Ishikawa (cell line): ENCODE measurements at regions not wholly inside any gene's neighbourhood (a gene's known extent, or its start where the extent isn't known, plus 50 kb on each side); places are given as distances from the start of the nearest gene placed in this dataset.

ENCODE experiments used
- CEBPB ChIP-seq: IDR thresholded peaks from 2 replicates; pipeline ENCODE4 v1.6.1; 2012
- CREB1 ChIP-seq: IDR thresholded peaks from 2 replicates; pipeline ENCODE4 v1.6.1; 2012; ENCODE audit warnings: low read depth
- EGR1 ChIP-seq: IDR thresholded peaks from 2 replicates; pipeline ENCODE4 v1.6.1; 2012
- EP300 ChIP-seq: IDR thresholded peaks from 2 replicates; pipeline ENCODE4 v1.6.1; 2012; ENCODE audit warnings: borderline replicate concordance
- FOXM1 ChIP-seq: IDR thresholded peaks from 2 replicates; pipeline ENCODE4 v1.6.1; 2012; ENCODE audit warnings: low read depth, borderline replicate concordance
- NFIC ChIP-seq: IDR thresholded peaks from 2 replicates; pipeline ENCODE4 v1.6.1; 2012
- RAD21 ChIP-seq: IDR thresholded peaks from 2 replicates; pipeline ENCODE4 v1.6.1; 2012; ENCODE audit warnings: low read depth
- TAF1 ChIP-seq: IDR thresholded peaks from 2 replicates; pipeline ENCODE4 v1.6.1; 2012; ENCODE audit warnings: low read depth, mild to moderate bottlenecking
- TCF12 ChIP-seq: IDR thresholded peaks from 2 replicates; pipeline ENCODE4 v1.6.1; 2012; ENCODE audit warnings: low read depth
- TEAD4 ChIP-seq: IDR thresholded peaks from 2 replicates; pipeline ENCODE4 v1.6.1; 2012
- YY1 ChIP-seq: IDR thresholded peaks from 2 replicates; pipeline ENCODE4 v1.6.1; 2012; ENCODE audit warnings: low read depth
- ZBTB7A ChIP-seq: IDR thresholded peaks from 2 replicates; pipeline ENCODE4 v1.6.1; 2012; ENCODE audit warnings: low read depth
- TF ChIP-seq, protein P1 (sequence below): IDR thresholded peaks from 2 replicates; pipeline ENCODE4 v1.6.1; 2012
- TF ChIP-seq, protein P2 (sequence below): IDR thresholded peaks from 2 replicates; pipeline ENCODE4 v1.6.1; 2012
- TF ChIP-seq, protein P3 (sequence below): IDR thresholded peaks from 2 replicates; pipeline ENCODE4 v1.6.1; 2012; ENCODE audit warnings: low read depth, mild to moderate bottlenecking

DNA sequence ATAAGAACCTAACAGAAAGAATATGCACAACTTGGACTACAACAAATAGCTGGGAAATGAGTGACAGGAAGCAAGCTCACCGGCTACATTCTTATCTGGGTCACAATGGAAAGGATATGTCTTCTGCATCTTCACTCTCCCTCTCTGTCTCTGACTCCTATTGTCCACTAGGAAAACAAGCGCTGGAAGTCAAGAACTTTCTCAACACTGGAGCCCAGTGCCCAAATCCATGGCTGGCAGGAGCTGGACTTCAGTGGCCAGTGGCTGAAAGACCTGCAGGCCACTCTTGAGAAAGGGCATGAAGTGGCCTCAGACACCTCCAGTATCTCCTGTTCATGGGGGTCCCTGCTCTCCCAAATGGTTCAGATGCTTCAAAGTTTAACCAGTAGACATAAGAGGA, 62.0 kb downstream of the FAM50B start:
- TF ChIP-seq CREB1 (no peak), FOXM1 (no peak), EGR1 (no peak), RAD21 (no peak), YY1 (no peak), NFIC (no peak), TEAD4 (no peak), CEBPB (no peak), ZBTB7A (no peak), EP300 (no peak), TCF12 (no peak), TAF1 (no peak)
- TF ChIP-seq, protein P1, sequence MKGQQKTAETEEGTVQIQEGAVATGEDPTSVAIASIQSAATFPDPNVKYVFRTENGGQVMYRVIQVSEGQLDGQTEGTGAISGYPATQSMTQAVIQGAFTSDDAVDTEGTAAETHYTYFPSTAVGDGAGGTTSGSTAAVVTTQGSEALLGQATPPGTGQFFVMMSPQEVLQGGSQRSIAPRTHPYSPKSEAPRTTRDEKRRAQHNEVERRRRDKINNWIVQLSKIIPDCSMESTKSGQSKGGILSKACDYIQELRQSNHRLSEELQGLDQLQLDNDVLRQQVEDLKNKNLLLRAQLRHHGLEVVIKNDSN, result no peak
- TF ChIP-seq, protein P2, sequence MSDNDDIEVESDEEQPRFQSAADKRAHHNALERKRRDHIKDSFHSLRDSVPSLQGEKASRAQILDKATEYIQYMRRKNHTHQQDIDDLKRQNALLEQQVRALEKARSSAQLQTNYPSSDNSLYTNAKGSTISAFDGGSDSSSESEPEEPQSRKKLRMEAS, result no peak
- TF ChIP-seq, protein P3, sequence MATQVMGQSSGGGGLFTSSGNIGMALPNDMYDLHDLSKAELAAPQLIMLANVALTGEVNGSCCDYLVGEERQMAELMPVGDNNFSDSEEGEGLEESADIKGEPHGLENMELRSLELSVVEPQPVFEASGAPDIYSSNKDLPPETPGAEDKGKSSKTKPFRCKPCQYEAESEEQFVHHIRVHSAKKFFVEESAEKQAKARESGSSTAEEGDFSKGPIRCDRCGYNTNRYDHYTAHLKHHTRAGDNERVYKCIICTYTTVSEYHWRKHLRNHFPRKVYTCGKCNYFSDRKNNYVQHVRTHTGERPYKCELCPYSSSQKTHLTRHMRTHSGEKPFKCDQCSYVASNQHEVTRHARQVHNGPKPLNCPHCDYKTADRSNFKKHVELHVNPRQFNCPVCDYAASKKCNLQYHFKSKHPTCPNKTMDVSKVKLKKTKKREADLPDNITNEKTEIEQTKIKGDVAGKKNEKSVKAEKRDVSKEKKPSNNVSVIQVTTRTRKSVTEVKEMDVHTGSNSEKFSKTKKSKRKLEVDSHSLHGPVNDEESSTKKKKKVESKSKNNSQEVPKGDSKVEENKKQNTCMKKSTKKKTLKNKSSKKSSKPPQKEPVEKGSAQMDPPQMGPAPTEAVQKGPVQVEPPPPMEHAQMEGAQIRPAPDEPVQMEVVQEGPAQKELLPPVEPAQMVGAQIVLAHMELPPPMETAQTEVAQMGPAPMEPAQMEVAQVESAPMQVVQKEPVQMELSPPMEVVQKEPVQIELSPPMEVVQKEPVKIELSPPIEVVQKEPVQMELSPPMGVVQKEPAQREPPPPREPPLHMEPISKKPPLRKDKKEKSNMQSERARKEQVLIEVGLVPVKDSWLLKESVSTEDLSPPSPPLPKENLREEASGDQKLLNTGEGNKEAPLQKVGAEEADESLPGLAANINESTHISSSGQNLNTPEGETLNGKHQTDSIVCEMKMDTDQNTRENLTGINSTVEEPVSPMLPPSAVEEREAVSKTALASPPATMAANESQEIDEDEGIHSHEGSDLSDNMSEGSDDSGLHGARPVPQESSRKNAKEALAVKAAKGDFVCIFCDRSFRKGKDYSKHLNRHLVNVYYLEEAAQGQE, result no peak

DNA sequence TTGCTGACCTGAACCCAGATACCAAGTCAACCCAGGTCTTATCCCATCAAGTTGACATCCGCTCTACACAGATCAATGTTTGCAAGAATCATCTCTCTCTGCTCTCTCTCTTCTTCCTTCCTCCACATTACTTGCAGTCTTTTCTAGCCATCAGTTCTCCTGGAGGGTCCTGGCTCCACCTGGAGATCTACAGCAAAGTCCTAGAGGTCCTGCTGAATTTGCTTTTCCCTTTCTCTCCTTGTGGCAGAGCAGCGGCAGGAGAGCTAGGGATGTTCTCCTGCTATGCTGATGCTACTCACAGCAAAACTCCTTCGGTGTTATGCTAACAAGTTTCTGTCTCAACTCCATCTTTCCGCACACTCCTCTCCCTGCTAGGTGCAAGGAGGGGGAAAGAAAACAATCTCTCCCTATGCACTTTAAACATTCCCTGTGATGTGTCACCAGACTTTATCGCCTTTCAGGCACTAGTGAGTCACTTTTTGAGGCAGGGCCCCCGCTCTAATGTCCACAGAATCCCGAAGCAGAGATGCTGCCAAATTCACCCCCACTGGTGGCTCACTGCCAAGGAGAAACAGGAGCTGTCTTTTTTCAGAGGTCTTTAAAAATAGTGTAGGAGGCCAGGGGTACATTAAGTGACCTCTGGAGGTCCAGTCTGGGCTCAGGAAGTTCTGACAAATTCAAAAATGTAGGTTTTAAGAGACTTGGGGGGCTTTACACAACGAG, 62.6 kb downstream of the FAM50B start:
- TF ChIP-seq YY1, result no peak
- TF ChIP-seq TEAD4, result peak; percentile 59; the same call in 1 of the 2 replicates
- no peak for TF ChIP-seq EGR1
- TF ChIP-seq, protein P1, result no peak
- peak; percentile 81 for TF ChIP-seq EP300
- TF ChIP-seq, protein P2, result 0 out of 2 replicates have a peak, but pooled peaks have one; percentile 20
- TF ChIP-seq, protein P3, result no peak
- 0 out of 2 replicates have a peak, but pooled peaks have one; percentile 46 for TF ChIP-seq ZBTB7A
- TF ChIP-seq RAD21, result no peak
- TF ChIP-seq TCF12, result peak; percentile 66; the same call in 1 of the 2 replicates
- no peak for TF ChIP-seq FOXM1
- no peak for TF ChIP-seq CEBPB
- peak; percentile 97 for TF ChIP-seq NFIC
- TF ChIP-seq TAF1, result no peak
- no peak for TF ChIP-seq CREB1

DNA sequence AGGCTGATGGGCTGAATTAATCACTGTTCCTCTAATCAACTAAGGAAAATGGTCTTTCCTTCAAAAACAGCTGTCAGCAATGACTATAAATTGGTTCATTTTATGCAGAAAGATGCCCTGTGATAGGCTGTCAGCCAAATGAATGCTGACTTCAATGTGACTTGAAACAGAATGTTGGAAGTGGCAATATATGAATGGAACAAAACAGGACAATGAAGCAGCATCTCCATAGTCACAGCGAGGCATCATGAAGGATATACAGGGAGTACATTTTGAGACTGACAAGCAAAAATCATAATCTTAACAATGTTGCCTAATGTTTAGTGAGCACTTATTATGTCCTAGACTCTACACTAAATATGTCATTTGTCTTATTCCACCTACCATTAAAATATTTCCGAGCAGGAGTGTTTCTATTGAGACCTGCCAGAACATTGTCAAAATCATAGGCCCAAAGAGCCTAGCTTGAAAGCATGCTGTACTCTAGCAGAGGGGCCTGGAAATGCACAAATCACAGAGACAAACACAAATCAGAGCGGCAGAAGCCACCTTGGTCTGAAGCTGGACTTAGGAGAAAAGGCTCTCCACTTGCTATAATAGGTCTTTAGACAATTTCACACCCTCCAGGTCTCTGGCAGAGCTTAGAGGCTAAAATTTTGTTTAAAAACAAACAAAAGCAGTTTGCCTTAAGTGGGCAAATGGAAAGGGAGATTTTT, 63.3 kb downstream of the FAM50B start:
- no peak for TF ChIP-seq EGR1
- TF ChIP-seq, protein P1, result no peak
- TF ChIP-seq ZBTB7A, result 0 out of 2 replicates have a peak, but pooled peaks have one; percentile 6
- TF ChIP-seq TEAD4, result no peak
- no peak for TF ChIP-seq TCF12
- TF ChIP-seq YY1, result no peak
- TF ChIP-seq TAF1, result no peak
- TF ChIP-seq EP300, result no peak

DNA sequence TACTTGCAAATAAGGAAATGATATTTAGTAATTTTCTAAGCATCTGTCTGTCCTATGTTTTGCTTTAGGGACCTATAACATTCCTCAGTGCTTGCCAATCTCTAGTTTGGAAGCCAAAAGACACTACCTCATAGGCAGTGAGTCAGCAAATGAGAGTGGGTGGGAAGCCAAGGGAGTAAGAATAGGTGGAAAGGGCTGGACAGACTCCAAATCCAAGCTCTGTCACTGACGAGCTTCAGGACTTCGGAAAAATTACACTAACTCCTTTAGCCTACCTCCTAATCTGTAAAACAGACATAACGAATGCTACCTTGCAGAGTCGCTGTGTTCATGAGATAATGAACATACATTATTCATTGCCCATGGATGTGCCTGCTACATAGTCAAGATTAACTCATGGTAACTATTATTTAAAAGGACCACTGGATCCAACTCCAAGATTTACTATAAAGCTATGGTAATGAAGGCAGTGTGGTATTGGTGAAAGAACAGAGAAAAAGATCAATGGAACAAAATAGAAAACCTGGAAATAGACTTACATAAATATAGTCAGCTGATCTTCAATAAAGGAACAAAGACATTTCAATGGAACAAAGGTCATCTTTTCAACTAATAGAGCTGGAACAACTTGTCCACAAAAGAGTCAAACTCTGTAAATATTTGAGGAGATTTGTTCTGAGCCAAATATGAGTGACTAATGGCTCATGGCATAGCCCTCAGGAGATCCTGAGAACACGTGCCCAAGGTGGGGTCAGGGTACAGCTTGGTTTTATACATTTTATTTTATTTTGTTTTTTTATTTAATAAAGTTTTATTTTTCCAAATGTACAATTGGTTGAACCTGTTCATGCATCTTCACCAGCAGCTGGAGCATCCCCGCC, 64.1 kb downstream of the FAM50B start:
- TF ChIP-seq FOXM1 (no peak), TCF12 (peak; percentile 74), CREB1 (no peak), YY1 (no peak), ZBTB7A (no peak), EP300 (peak; percentile 85), EGR1 (peak; percentile 71; the same call in 1 of the 2 replicates), NFIC (peak; percentile 95), RAD21 (peak; percentile 22; the same call in 1 of the 2 replicates), CEBPB (0 out of 2 replicates have a peak, but pooled peaks have one; percentile 21), TAF1 (no peak), TEAD4 (peak; percentile 72)
- TF ChIP-seq, protein P3, result no peak
- TF ChIP-seq, protein P2, result no peak; the same call in 1 of the 2 replicates
- TF ChIP-seq, protein P1, result no peak; the same call in 1 of the 2 replicates
